Stimulated activated CD8-positive, alpha-beta memory T cell treated with anti-CD3 and anti-CD28 coated beads, Interleukin-15, amount 100 ng/mL, for 24 hours (primary cell): ENCODE measurements at regions not wholly inside any gene's neighbourhood (a gene's known extent, or its start where the extent isn't known, plus 50 kb on each side); places are given as distances from the start of the nearest gene placed in this dataset.

Experiments
- DNase-seq: peaks from one replicate; pipeline ENCODE4 v3.0.0-alpha.2; 2020; ENCODE audit warnings: low read depth

DNA sequence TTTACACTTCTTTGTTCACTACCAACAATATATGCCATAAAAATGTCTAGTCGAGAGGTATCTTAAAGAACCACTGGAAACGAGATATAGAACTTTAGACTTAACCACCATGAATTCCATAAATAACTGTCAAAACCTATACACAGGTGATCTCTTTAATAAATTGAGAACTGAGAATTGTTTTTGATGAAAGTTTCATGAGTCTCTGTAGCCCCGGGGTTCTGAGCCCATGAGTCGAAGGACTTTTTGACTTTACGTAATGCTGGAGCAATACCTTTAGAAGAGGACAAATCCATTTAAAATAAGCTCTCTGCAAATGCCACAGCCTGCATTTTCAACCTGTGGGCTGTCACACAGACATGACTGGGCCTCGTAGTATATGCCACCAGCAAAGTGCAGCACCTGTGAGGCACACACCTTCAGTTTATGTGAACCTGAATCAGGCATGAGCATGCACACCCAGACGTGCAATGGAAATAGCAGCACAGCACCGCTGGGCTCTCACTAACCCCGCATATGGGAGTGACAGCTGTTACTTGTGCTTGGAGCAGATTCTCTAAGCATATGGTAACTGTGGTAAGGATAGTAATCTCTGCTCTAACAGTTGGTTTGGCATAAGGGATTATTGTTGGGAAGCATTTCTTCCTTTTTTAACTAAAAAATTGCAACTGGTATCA, 383.2 kb downstream of the SOCS6 start:
- no peak for DNase-seq

- DNase-seq: no peak
Observed at GRCh38 chr18:70666936-70667335, 378.1 kb downstream of the SOCS6 start.

DNA sequence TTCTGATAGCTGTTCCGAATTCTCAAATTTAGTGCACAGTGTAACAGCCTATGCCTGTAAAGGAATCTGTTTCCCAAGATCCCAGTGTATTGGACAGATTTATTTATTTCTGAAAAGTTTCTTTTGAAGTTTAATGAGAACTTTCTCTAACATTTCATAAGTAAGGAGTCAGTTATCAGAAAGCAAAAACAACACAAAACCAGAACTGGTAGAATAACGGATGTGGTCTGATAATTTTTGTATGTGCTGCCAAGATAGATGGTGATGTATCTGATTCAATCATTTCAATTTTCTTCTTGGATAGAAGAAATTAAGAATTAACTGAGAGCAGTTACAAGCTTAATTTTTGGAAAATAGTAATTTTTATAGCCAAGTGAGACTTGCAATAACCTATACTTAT, 374.3 kb downstream of the SOCS6 start:
- no peak for DNase-seq

DNA sequence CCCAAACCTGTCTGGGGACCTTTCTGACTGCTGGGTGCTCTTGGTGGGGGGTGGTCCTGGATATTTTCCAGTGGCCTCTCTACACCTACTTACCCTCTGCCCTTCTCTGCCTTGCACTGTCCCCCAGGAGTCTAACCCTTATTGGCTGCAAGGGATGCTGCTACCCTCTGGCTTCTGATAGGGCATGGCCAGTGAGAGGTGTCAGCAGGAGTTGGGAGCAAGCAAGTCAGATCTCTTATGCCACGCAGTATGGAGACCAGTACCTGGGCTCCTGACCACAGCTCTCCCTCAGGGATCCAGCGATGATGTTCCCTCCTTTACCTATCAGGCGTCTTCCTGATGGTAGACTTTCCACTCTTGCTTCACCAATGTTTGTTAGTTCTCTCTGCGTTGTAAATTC, 373.7 kb downstream of the SOCS6 start:
- no peak for DNase-seq

GRCh38 chr18:70659036-70659925, 370.4 kb downstream of the SOCS6 start:
- DNase-seq: no peak

DNA sequence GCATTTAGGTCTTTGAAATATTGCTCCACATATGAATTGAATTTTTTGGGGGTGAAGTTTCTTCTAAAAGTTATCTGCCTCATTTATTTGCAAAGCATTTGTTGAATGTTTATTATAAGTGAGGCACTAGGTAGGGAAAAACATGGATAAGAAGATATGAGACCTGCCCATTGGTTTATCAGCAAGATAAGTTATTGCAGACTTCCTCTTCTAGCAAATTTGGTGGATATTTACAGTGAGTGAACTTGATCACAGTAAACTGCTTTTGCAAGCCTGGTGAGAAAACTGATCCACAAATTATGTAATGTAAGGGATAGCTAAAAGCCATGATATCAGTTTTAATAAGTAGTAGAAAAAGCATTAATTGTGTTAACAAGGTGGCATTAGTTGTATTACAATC, 364.8 kb downstream of the SOCS6 start:
- no peak for DNase-seq

DNA sequence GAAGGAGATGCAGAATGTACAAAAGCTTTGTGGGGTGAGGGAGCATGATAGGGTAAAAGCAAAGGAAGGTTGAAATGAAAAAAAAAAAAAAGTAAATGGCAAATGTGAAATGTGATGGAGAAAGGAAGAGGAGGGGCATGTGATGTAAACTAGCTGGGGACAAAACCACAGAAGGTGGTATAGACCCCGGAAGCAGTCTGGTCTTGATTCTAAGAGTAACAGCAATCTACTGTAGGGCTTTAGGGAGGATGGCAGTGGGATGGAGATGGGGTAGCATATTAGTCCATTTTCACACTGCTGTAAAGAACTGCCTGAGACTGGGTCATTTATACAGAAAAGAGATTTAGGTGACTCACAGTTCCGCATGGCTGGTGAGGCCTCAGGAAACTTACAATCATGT, 362.0 kb downstream of the SOCS6 start:
- no peak for DNase-seq

DNA sequence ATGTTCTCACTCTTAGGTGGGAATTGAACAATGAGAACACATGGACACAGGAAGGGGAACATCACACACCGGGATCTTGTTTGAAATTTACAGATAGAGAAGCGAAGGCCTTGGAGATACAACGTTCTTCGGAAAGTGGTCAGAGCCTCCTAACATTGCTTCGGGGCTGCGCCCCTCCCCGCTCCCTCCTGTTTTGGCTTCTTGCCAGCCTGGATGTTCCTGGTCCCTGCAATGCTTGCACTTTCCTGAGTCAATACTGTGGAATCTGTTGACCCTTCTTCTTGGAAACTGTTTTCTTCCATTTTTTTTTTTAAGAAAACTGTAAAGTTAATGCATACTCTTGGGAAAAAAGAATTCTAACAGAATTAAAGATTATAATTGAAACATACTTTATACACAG, 360.8 kb downstream of the SOCS6 start:
- DNase-seq: no peak

GRCh38 chr18:70645971-70646370, 357.1 kb downstream of the SOCS6 start:
- no peak for DNase-seq

- DNase-seq: no peak
Observed at GRCh38 chr18:70643812-70644211, 355.0 kb downstream of the SOCS6 start.

- no peak for DNase-seq
Observed at GRCh38 chr18:70641156-70641775, 352.4 kb downstream of the SOCS6 start.

DNA sequence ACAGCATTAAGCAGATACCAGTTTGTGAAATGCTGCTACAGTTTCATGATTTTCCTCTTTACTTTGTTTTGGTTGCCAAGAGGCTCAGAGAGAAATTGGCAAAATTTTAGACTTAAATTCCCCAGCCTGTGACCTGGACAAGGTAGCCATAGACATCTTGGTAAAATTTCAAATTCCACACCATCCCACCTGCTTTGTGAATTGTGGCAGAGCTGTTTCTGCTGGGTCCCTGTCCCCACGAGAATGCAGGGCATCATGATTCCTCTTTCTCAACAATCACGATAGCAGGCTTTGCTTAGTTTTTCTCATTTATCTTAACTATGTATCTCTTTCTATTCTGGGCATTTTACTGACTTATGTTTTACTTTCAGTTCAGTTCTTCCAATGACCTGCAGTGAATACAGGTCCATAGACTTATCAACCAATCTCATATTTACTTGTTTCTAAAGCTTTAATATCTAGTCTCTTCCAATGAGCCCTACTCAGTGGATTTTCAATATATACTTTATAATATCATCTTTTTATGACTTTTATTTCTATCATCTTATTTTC, 351.6 kb downstream of the SOCS6 start:
- DNase-seq: no peak

DNA sequence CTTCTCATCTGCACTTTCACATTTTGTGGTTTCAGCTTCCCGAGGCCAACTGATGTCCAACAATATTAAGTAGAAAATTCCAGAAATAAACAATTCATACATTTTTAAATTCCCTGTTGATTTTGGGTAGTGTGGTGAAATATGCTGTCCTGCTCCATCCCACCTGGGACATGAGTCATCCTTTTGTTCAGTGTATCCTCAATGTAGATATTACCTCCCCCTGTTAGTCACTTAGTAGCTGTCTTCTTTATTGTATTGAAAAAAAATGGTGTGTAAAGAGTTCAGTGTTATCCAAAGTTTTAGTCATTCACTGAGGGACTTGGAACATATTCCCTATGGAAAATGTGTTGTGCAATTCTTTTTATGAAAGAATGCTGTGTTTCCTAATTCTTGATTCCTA, 348.1 kb downstream of the SOCS6 start:
- no peak for DNase-seq

DNA sequence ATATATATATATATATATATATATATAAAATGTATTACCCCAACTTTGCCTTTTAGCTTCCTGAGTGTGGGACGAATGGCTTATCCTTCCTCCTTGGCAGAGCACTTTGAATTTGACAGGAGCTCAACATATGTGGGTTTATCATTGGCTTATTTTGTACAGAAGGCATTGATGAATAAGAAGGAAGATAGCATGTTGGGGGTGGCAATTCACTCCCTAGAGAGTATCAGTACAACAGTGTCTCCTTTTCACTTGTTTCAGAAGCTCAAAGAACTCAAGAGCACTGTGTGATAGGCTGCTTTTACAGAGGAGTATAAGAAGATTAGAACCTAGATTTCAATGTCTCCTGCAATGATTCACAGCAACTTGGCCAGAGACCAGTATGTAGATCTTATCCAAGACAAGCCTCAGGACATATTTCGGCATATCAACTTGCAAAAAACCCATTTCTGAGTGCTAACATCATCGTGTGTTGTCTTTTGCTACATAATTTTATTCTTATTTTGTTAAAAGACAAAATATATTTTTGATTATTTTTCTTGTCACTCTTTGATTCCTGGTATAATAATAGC, 345.8 kb downstream of the SOCS6 start:
- no peak for DNase-seq

- no peak for DNase-seq
Observed at GRCh38 chr18:70627182-70627802, 338.4 kb downstream of the SOCS6 start.

GRCh38 chr18:70622622-70623419, 334.0 kb downstream of the SOCS6 start:
- DNase-seq: no peak

DNA sequence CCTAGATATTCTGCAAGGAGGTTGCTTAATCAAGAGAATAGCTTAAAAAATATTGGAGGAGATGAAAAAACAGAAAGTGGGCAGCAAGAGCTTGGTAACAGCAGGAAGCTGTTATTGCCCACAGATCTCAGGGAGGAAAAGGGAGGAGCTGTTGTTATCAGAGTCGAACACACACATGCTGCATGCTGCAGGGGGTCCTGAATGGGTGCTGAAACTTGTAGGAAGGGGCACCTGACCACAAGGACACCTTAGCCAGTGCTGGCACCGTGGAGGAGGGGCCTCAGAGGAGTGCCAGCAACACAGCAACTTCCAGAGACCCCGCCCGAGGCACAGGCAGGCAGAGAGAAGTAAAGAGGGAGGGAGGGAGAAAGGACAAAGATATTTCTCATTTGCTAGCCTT, 332.9 kb downstream of the SOCS6 start:
- no peak for DNase-seq

- no peak for DNase-seq
Observed at GRCh38 chr18:70620837-70621612, 332.2 kb downstream of the SOCS6 start.

GRCh38 chr18:70617020-70617763, 328.3 kb downstream of the SOCS6 start:
- no peak for DNase-seq
